Activated T-helper 17 cell treated with anti-CD3 and anti-CD28 coated beads, Interleukin-2, amount 50 U/mL, for 72 hours (primary cell): ENCODE measurements at regions not wholly inside any gene's neighbourhood (a gene's known extent, or its start where the extent isn't known, plus 50 kb on each side); places are given as distances from the start of the nearest gene placed in this dataset.

Experiments used
- ATAC-seq: fragments of 150-1000 bp; cut with Tn5 transposase; replicated peaks from 2 replicates; pipeline ENCODE4 v1.10.0; 2021; ENCODE audit warnings: mild to moderate bottlenecking, moderate library complexity
- H3K27ac Mint-ChIP-seq: one replicate; pipeline ENCODE4 v1.8.0; 2022; ENCODE audit warnings: mixed read lengths
- H3K27me3 Mint-ChIP-seq: one replicate; pipeline ENCODE4 v1.8.0; 2022; ENCODE audit warnings: mixed read lengths
- H3K36me3 Mint-ChIP-seq: one replicate; pipeline ENCODE4 v1.8.0; 2022; ENCODE audit warnings: low read depth, mild to moderate bottlenecking, mixed read lengths
- H3K4me1 Mint-ChIP-seq: one replicate; pipeline ENCODE4 v1.8.0; 2022; ENCODE audit warnings: mixed read lengths
- H3K4me3 Mint-ChIP-seq: one replicate; pipeline ENCODE4 v1.8.0; 2022; ENCODE audit warnings: mild to moderate bottlenecking, mixed read lengths
- H3K9me3 Mint-ChIP-seq: one replicate; pipeline ENCODE4 v1.8.0; 2022; ENCODE audit warnings: mixed read lengths

- no peak overlapping the region for H3K27ac Mint-ChIP-seq
- no peaks in the 10 kb centered on the region for H3K27me3 Mint-ChIP-seq
- no peaks in the 10 kb centered on the region for H3K36me3 Mint-ChIP-seq
- H3K4me1 Mint-ChIP-seq = no peaks in the 10 kb centered on the region
- H3K9me3 Mint-ChIP-seq = peaks cover 6% of the 10 kb centered on the region
- no peak overlapping the region for H3K4me3 Mint-ChIP-seq
- ATAC-seq = no peak
These were observed 168.2 kb downstream of the ETV1 start for GRCh38 chr7:13821152-13821787.

DNA sequence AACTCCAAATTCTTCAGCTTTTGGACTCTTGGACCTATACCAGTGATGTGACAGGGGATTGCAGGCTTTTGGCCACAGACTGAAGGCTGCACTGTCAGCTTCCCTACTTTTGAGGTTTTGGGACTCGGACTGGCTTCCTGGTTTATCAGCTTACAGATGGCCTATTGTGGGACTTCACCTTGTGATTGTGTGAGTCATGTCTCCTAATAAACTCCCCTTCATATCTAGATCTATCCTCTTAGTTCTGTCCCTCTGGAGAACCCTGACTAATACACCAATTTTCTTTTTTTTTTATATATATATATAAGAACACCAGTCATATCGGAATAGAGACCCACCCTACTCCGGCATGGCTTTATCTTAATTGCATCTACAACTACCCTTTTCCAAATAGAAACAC lies 166.8 kb downstream of the ETV1 start:
- ATAC-seq = no peak
- Mint-ChIP-seq H3K27ac (no peak overlapping the region), H3K4me1 (no peaks in the 10 kb centered on the region), H3K36me3 (no peaks in the 10 kb centered on the region), H3K27me3 (no peaks in the 10 kb centered on the region), H3K9me3 (peaks cover 6% of the 10 kb centered on the region), H3K4me3 (no peak overlapping the region)

GRCh38 chr7:13826752-13827151 lies 162.7 kb downstream of the ETV1 start:
- Mint-ChIP-seq H3K4me3 (no peak overlapping the region), H3K36me3 (no peaks in the 10 kb centered on the region), H3K9me3 (peaks cover 6% of the 10 kb centered on the region), H3K27ac (no peak overlapping the region), H3K27me3 (no peaks in the 10 kb centered on the region), H3K4me1 (no peaks in the 10 kb centered on the region)
- no peak for ATAC-seq

DNA sequence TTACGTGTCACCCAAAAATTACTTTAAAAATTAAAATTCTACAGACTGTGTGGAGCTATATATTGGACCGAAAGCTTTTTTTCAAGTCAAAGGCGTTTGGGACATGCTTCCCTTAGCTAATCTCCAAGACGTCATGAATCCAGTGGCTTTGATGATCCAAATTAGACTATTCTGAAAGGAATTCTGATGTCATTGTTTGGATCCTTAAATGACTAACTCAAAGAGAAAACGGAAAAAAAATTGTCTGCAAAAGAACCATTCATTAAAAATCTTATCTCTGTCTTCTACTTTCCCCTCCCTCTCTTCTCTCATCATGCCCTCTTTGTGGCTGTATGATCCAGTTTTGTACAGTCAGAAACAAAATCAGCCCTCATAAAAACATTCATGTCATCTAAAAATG lies 161.8 kb downstream of the ETV1 start:
- H3K9me3 Mint-ChIP-seq = peaks cover 6% of the 10 kb centered on the region
- no peaks in the 10 kb centered on the region for H3K4me1 Mint-ChIP-seq
- ATAC-seq = no peak
- no peaks in the 10 kb centered on the region for H3K27me3 Mint-ChIP-seq
- H3K4me3 Mint-ChIP-seq = no peak overlapping the region
- no peak overlapping the region for H3K27ac Mint-ChIP-seq
- H3K36me3 Mint-ChIP-seq = no peaks in the 10 kb centered on the region

GRCh38 chr7:13829231-13829630 lies 160.2 kb downstream of the ETV1 start:
- Mint-ChIP-seq H3K4me1 (no peaks in the 10 kb centered on the region), H3K9me3 (peaks cover 6% of the 10 kb centered on the region), H3K27me3 (no peaks in the 10 kb centered on the region), H3K36me3 (no peaks in the 10 kb centered on the region), H3K4me3 (no peak overlapping the region), H3K27ac (no peak overlapping the region)
- ATAC-seq = no peak

DNA sequence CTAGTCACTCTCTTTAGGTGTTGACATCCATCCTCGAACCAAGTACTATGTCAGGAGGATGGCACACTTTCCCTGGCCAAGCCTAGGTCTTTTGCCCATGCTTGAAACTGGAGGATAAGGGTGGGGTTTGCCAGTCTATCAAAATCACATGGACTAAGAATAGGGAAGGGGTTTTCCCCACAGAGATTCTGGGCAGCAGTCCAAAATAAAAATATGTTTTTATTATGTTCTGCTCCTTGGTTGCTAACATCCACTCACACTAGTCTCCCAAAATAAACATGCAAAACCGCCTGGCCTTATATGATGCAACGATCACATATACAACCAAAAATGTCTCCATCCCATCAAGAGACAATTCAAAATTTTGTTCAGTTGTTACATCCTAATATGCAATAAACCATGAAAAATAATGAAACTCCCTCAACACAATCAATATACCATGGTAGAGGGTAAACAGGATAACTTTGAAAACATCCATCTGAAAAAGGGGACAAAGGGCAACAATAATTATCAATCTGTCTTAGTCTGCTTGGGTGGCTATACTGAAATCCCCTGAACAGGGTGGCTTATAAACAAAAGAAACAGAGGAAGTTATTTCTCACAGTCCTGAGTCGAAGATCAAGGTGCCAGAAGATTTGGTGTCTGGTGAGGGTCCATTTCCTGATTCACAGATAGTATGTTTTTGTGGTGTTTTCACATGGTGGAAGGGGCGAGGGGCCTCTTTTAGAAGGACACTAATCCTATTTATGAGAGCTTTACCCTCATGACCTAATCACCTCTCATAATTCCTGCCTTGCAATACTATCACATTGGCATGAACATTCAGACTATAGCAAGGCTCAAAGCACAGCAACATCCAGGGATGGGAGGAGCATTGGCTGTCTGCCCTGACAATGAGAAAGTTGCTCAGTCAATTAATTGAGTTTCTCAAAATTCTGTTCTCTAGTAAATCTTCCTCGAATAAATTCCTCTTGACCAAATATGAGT lies 159.3 kb downstream of the ETV1 start:
- Mint-ChIP-seq H3K4me3 (no peak overlapping the region), H3K27ac (no peak overlapping the region), H3K27me3 (peaks cover 7% of the 10 kb centered on the region), H3K36me3 (no peaks in the 10 kb centered on the region), H3K4me1 (no peaks in the 10 kb centered on the region), H3K9me3 (peaks cover 2% of the 10 kb centered on the region)
- ATAC-seq = no peak

DNA sequence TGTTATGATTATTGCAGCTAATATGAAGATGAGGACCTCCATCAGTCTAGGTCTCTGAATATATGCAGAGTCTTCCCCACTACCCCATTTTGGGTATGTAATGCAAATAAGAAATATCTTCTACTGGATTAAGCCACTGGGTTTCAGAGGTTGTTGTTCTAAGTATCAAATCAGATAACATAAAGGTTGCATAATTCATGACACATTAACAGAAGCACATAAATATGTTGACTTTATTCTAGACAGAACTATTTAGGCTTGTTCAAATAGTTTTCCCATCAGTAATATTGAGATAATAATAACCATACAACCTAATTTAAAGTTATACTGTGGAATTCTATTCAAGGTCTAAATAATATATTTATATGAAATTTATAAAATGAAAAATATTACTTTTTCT lies 157.1 kb downstream of the ETV1 start:
- Mint-ChIP-seq H3K27me3 (peaks cover 7% of the 10 kb centered on the region), H3K36me3 (no peaks in the 10 kb centered on the region), H3K27ac (no peak overlapping the region), H3K4me1 (no peaks in the 10 kb centered on the region), H3K4me3 (no peak overlapping the region), H3K9me3 (no peaks in the 10 kb centered on the region)
- no peak for ATAC-seq

DNA sequence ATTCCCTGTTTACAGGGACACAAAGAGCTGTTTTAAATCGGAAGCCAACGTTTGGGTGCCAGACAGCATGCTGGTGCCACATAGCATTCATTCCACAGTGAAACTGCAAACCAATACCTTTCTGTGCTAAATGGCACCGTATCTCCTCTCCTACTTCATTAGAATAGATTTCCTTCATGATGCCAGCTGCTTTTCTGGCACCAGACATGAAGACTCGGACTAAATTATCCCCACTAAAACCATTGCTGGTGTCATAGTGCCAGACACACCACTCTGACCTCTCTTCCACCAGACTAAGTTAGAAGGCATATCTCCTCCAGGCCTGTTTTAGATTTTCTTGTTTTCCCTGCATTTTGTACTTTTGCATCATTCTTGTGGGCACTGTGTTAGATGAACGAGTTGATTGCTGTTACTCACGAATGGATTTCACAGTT lies 155.1 kb downstream of the ETV1 start:
- no peak for ATAC-seq
- H3K27ac Mint-ChIP-seq = no peak overlapping the region
- H3K27me3 Mint-ChIP-seq = peaks cover 7% of the 10 kb centered on the region
- no peak overlapping the region for H3K4me3 Mint-ChIP-seq
- no peaks in the 10 kb centered on the region for H3K36me3 Mint-ChIP-seq
- H3K4me1 Mint-ChIP-seq = no peaks in the 10 kb centered on the region
- no peaks in the 10 kb centered on the region for H3K9me3 Mint-ChIP-seq

DNA sequence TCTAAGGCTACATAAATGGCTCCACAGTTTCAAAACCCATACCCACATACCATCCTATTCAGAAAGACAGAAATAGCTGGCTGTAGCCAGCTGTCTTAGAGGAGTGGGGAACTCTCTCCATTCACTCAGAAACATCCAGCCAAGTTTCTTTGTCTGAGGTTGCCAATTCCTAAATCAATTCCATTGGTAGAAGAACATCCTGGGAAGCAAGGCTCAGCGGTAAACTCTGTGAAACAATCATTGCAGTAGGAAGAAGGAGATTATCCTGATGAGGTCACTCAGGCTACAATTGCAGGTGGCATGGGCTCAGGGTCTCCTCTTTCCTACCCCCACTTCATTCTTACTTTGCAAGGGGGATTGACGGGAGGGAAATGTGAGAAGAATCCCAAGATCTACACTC lies 154.0 kb downstream of the ETV1 start:
- H3K36me3 Mint-ChIP-seq = no peaks in the 10 kb centered on the region
- peaks cover 7% of the 10 kb centered on the region for H3K27me3 Mint-ChIP-seq
- no peak overlapping the region for H3K27ac Mint-ChIP-seq
- H3K4me1 Mint-ChIP-seq = no peaks in the 10 kb centered on the region
- no peaks in the 10 kb centered on the region for H3K9me3 Mint-ChIP-seq
- no peak overlapping the region for H3K4me3 Mint-ChIP-seq
- no peak for ATAC-seq

- H3K27ac Mint-ChIP-seq = no peak overlapping the region
- H3K9me3 Mint-ChIP-seq = no peaks in the 10 kb centered on the region
- H3K27me3 Mint-ChIP-seq = peaks cover 7% of the 10 kb centered on the region
- ATAC-seq = no peak
- no peaks in the 10 kb centered on the region for H3K4me1 Mint-ChIP-seq
- no peak overlapping the region for H3K4me3 Mint-ChIP-seq
- H3K36me3 Mint-ChIP-seq = no peaks in the 10 kb centered on the region
These were observed 150.4 kb downstream of the ETV1 start for GRCh38 chr7:13839063-13839462.
